ENCODE measurements at regions not wholly inside any gene's neighbourhood (a gene's known extent, or its start where the extent isn't known, plus 50 kb on each side); places are given as distances from the start of the nearest gene placed in this dataset.
"Not testable (repeated sequence)": the region's sequence is repeated elsewhere in the genome, so short reads cannot be mapped to it uniquely, and the experiment has no call there.

GRCh38 chr10:33600381-33600780, 265.9 kb upstream of the NRP1 start:
- Histone ChIP-seq H3K4me3 (no peak overlapping the region), H3K27ac (no peak overlapping the region), H3K9me3 (no peaks in the 10 kb centered on the region), H3K4me1 (no peaks in the 10 kb centered on the region), H3K36me3 (no peaks in the 10 kb centered on the region), H3K27me3 (ENCODE audit: low read depth) (no peaks in the 10 kb centered on the region)
- ATAC-seq (no peak), DNase-seq (no peak)
- intact Hi-C loops (cut with DNase I) = no loop called here
- no peak for TF ChIP-seq CTCF (IDR thresholded peaks at IDR 0.05)

GRCh38 chr10:33596422-33596821, 262.0 kb upstream of the NRP1 start:
- Histone ChIP-seq H3K36me3 (no peaks in the 10 kb centered on the region), H3K27ac (no peak overlapping the region), H3K4me1 (no peaks in the 10 kb centered on the region), H3K4me3 (no peak overlapping the region), H3K9me3 (no peaks in the 10 kb centered on the region), H3K27me3 (ENCODE audit: low read depth) (no peaks in the 10 kb centered on the region)
- TF ChIP-seq CTCF (IDR thresholded peaks at IDR 0.05) = no peak
- DNase-seq (no peak), ATAC-seq (no peak)
- intact Hi-C loops (cut with DNase I) = no loop called here

DNA sequence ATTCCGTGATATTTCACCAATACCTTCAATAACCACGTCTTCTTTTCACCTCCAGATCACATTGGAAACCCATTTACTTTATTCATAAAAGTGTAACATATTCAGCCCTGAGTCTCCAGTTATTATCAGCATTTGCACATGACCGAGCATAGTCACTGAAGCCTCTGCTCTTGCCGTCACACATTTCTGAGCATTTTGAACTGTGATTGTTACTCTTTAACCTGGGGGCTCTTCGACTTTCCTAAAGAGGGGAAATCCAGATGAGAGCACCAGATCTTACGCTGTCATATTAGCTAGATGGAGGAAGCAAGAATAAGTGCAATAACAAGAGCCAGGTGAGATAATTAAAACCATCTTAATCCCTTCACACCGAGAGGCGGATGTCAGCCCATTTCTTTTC, 260.0 kb upstream of the NRP1 start:
- H3K4me3 ChIP-seq = no peak overlapping the region
- no peak for TF ChIP-seq CTCF (IDR thresholded peaks at IDR 0.05)
- no peaks in the 10 kb centered on the region for H3K36me3 ChIP-seq
- no peaks in the 10 kb centered on the region for H3K9me3 ChIP-seq
- ATAC-seq = no peak
- DNase-seq = no peak
- H3K4me1 ChIP-seq = no peaks in the 10 kb centered on the region
- H3K27ac ChIP-seq = no peak overlapping the region
- intact Hi-C loops (cut with DNase I) = no loop called here
- H3K27me3 ChIP-seq (ENCODE audit: low read depth) = no peaks in the 10 kb centered on the region

DNA sequence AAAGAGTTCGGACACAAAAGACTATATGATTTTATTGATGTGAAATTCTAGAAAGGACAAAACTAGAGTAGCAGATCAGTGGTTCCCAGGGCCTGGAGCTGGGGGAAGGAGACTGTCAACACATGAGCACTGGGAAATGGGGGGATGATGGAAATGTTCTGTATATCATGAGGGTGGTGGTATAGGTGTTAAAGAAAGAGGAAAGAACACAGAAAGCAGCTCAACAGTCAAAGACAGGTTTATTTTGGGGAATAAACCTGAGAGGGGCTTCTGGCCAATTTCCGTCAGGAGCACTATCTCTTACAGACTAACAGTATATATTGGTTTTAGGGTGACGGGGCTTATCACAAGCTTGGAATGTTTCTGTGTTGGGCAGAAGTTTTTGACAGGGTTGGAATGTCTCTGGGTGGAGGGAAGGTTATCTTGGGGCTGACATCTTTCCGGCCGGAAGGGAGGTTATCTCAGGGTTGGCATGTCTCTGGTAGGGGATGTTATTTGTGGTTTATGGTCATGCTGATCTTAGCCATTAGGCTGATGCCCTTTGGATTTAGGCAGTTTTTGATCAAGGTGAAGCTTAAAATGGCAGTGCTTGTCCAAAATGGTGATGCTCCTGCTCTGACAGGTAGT, 254.6 kb upstream of the NRP1 start:
- Histone ChIP-seq H3K27me3 (ENCODE audit: low read depth) (no peaks in the 10 kb centered on the region), H3K4me1 (no peaks in the 10 kb centered on the region), H3K27ac (no peak overlapping the region), H3K9me3 (no peaks in the 10 kb centered on the region), H3K36me3 (no peaks in the 10 kb centered on the region), H3K4me3 (no peak overlapping the region)
- DNase-seq = no peak
- intact Hi-C loops (cut with DNase I) = no loop called here
- no peak for ATAC-seq
- TF ChIP-seq CTCF (IDR thresholded peaks at IDR 0.05) = no peak

- DNase-seq; H3K27me3 ChIP-seq (ENCODE audit: low read depth); intact Hi-C loops (cut with DNase I); H3K4me1 ChIP-seq; H3K36me3 ChIP-seq; H3K4me3 ChIP-seq; H3K9me3 ChIP-seq; ATAC-seq; H3K27ac ChIP-seq: not testable (repeated sequence)
Measured at GRCh38 chr10:33584596-33584995, 250.1 kb upstream of the NRP1 start.

- no peaks in the 10 kb centered on the region for H3K36me3 ChIP-seq
- no peak overlapping the region for H3K27ac ChIP-seq
- no peaks in the 10 kb centered on the region for H3K9me3 ChIP-seq
- no peak for TF ChIP-seq CTCF (IDR thresholded peaks at IDR 0.05)
- H3K27me3 ChIP-seq (ENCODE audit: low read depth) = no peaks in the 10 kb centered on the region
- intact Hi-C loops (cut with DNase I) = no loop called here
- H3K4me1 ChIP-seq = no peaks in the 10 kb centered on the region
- ATAC-seq (no peak), DNase-seq (no peak)
- no peak overlapping the region for H3K4me3 ChIP-seq
Measured at GRCh38 chr10:33579996-33580395, 245.5 kb upstream of the NRP1 start.

Measured in lower lobe of right lung (tissue), 2 donors.